GM18873 (cell line): ENCODE measurements at regions not wholly inside any gene's neighbourhood (a gene's known extent, or its start where the extent isn't known, plus 50 kb on each side); places are given as distances from the start of the nearest gene placed in this dataset.
"Not testable (repeated sequence)": the region's sequence is repeated elsewhere in the genome, so short reads cannot be mapped to it uniquely, and the experiment has no call there.

Experiments used
- ATAC-seq: cut with Tn5 transposase; IDR thresholded peaks from one replicate; pipeline ENCODE4 v1.9.1; 2021; ENCODE audit warnings: mild to moderate bottlenecking, moderate library complexity, moderate number of reproducible peaks; ENCODE audit not compliant: unreplicated experiment, low FRiP score

- no peak for ATAC-seq
Measured at GRCh38 chr12:127043731-127044130, 1223.2 kb upstream of the TMEM132C start.

GRCh38 chr12:127044836-127045235 lies 1222.1 kb upstream of the TMEM132C start:
- ATAC-seq, result no peak

- no peak for ATAC-seq
Measured at GRCh38 chr12:127046467-127046866, 1220.5 kb upstream of the TMEM132C start.

GRCh38 chr12:127048057-127048456 lies 1218.9 kb upstream of the TMEM132C start:
- ATAC-seq, result no peak

GRCh38 chr12:127048525-127048924 lies 1218.4 kb upstream of the TMEM132C start:
- ATAC-seq, result not testable (repeated sequence)

- ATAC-seq, result no peak
Measured at GRCh38 chr12:127051139-127051538, 1215.8 kb upstream of the TMEM132C start.

- ATAC-seq, result no peak
Measured at GRCh38 chr12:127052511-127053232, 1214.3 kb upstream of the TMEM132C start.

GRCh38 chr12:127054531-127054930 lies 1212.4 kb upstream of the TMEM132C start:
- ATAC-seq, result no peak

- ATAC-seq, result no peak
Measured at GRCh38 chr12:127060310-127060847, 1206.6 kb upstream of the TMEM132C start.

GRCh38 chr12:127060933-127061332 lies 1206.0 kb upstream of the TMEM132C start:
- ATAC-seq, result no peak

GRCh38 chr12:127063339-127064072 lies 1203.5 kb upstream of the TMEM132C start:
- ATAC-seq, result no peak

GRCh38 chr12:127064207-127064606 lies 1202.8 kb upstream of the TMEM132C start:
- no peak for ATAC-seq

- ATAC-seq, result no peak
Measured at GRCh38 chr12:127065595-127065994, 1201.4 kb upstream of the TMEM132C start.

- no peak for ATAC-seq
Measured at GRCh38 chr12:127070515-127071157, 1196.3 kb upstream of the TMEM132C start.

- no peak for ATAC-seq
Measured at GRCh38 chr12:127074161-127074560, 1192.8 kb upstream of the TMEM132C start.

- no peak for ATAC-seq
Measured at GRCh38 chr12:127075981-127076380, 1191.0 kb upstream of the TMEM132C start.

GRCh38 chr12:127077262-127078045 lies 1189.5 kb upstream of the TMEM132C start:
- ATAC-seq, result no peak

GRCh38 chr12:127078577-127079350 lies 1188.2 kb upstream of the TMEM132C start:
- no peak for ATAC-seq

GRCh38 chr12:127079636-127080035 lies 1187.3 kb upstream of the TMEM132C start:
- no peak for ATAC-seq

- ATAC-seq, result no peak
Measured at GRCh38 chr12:127081058-127081457, 1185.9 kb upstream of the TMEM132C start.
